B cell (primary cell): ENCODE measurements at regions not wholly inside any gene's neighbourhood (a gene's known extent, or its start where the extent isn't known, plus 50 kb on each side); places are given as distances from the start of the nearest gene placed in this dataset.

Source experiments
- ATAC-seq: fragments of 200-7000 bp; cut with Tn5 transposase; one replicate; pipeline ENCODE4 v1.10.0; 2021; ENCODE audit warnings: low read depth, mild to moderate bottlenecking, moderate number of reproducible peaks, moderate library complexity
- CTCF ChIA-PET: fragments of 350-600 bp; sonication (Branson Sonifier 250); formaldehyde crosslinking; loops from one replicate; lab custom pipeline; 2021; ENCODE audit warnings: antibody characterized with exemption, inconsistent platforms; lab: Charles Lee
- POLR2A ChIA-PET: fragments of 350-600 bp; sonication (Branson Sonifier 250); formaldehyde crosslinking; loops from one replicate; lab custom pipeline; 2021; ENCODE audit warnings: antibody characterized with exemption; lab: Charles Lee
- DNase-seq: peaks from one replicate; pipeline ENCODE4 v3.0.0; 2013
- H2AFZ ChIP-seq: 2 replicates; pipeline ENCODE4 v1.6.1; 2012; ENCODE audit warnings: mild to moderate bottlenecking, low read depth, low read length; ENCODE audit not compliant: insufficient read depth, poor library complexity, severe bottlenecking
- H3K27ac ChIP-seq, 2 donors: 1 replicate in 1 of 2; 2 replicates in 1 of 2; pipeline ENCODE4 v1.5.1; 2012 to 2013; ENCODE audit warnings: low read length in 2 of 2, mild to moderate bottlenecking in 2 of 2, moderate library complexity in 1 of 2
- H3K27me3 ChIP-seq, 4 experiments: fragments of 200-600 bp in 1 of 4; sonication (generic) in 1 of 4; replicated peaks in 1 of 4; 1 replicate in 2 of 4; 2 replicates in 2 of 4; pipeline versions ENCODE4 v1.6.1 to v1.7.0; 2013 to 2016; ENCODE audit warnings: low read length in 3 of 4, mild to moderate bottlenecking in 2 of 4, mixed read lengths in 1 of 4, moderate library complexity in 1 of 4; ENCODE audit not compliant: insufficient read depth in 4 of 4, control insufficient read depth in 3 of 4; ENCODE audit errors: control extremely low read depth in 1 of 4
- H3K36me3 ChIP-seq, 2 experiments: replicated peaks in 1 of 2; 1 replicate in 1 of 2; 2 replicates in 1 of 2; pipeline versions ENCODE4 v1.6.1 to v1.7.1; 2013; ENCODE audit warnings: low read length in 1 of 2; ENCODE audit not compliant: insufficient read depth in 2 of 2, control insufficient read depth in 1 of 2; ENCODE audit errors: control extremely low read depth in 1 of 2, extremely low read depth in 1 of 2
- H3K4me1 ChIP-seq, 2 donors: fragments of 200-600 bp in 1 of 2; sonication (generic) in 1 of 2; 1 replicate in 1 of 2; 2 replicates in 1 of 2; pipeline versions ENCODE4 v1.5.1 to v1.6.1; 2013 to 2017; ENCODE audit warnings: low read length in 2 of 2; ENCODE audit not compliant: control insufficient read depth in 2 of 2, insufficient read depth in 2 of 2
- H3K4me2 ChIP-seq: replicated peaks from 2 replicates; pipeline ENCODE3; 2012; ENCODE audit warnings: mild to moderate bottlenecking, low read depth, low read length; ENCODE audit not compliant: poor library complexity, severe bottlenecking
- H3K4me3 ChIP-seq, 5 experiments: fragments of 200-600 bp in 1 of 5; sonication (generic) in 1 of 5; 1 replicate in 3 of 5; 2 replicates in 2 of 5; pipeline versions ENCODE4 v1.5.1 to v1.7.0; 2011 to 2016; ENCODE audit warnings: low read length in 4 of 5, mild to moderate bottlenecking in 4 of 5, low read depth in 2 of 5, control low read depth in 1 of 5, moderate library complexity in 1 of 5; ENCODE audit not compliant: insufficient read depth in 1 of 5; ENCODE audit errors: control extremely low read depth in 1 of 5, extremely low read depth in 1 of 5
- H3K79me2 ChIP-seq: fragments of 200-600 bp; sonication (generic); one replicate; pipeline ENCODE4 v1.6.0; 2016; ENCODE audit warnings: low read length; ENCODE audit not compliant: control insufficient read depth, insufficient read depth
- H3K9ac ChIP-seq: fragments of 200-600 bp; sonication (generic); 2 replicates; pipeline ENCODE4 v1.6.1; 2017; ENCODE audit warnings: mild to moderate bottlenecking, low read length, moderate library complexity
- H3K9me3 ChIP-seq, 3 donors: one replicate each; pipeline versions ENCODE4 v1.6.1 to v1.7.1; 2013; ENCODE audit warnings: low read length in 2 of 3; ENCODE audit not compliant: control insufficient read depth in 2 of 3, insufficient read depth in 1 of 3; ENCODE audit errors: control extremely low read depth in 1 of 3
- H4K20me1 ChIP-seq: 2 replicates; pipeline ENCODE4 v1.6.0; 2012; ENCODE audit warnings: mild to moderate bottlenecking, low read length; ENCODE audit not compliant: insufficient read depth, control insufficient read depth, poor library complexity, severe bottlenecking
- H3K27ac Mint-ChIP-seq: one replicate; pipeline ENCODE4 v1.8.0; 2021; ENCODE audit warnings: mixed read lengths
- H3K27me3 Mint-ChIP-seq: one replicate; pipeline ENCODE4 v1.8.0; 2021; ENCODE audit warnings: mixed read lengths
- H3K4me1 Mint-ChIP-seq: one replicate; pipeline ENCODE4 v1.8.0; 2021; ENCODE audit warnings: mixed read lengths
- H3K4me3 Mint-ChIP-seq: one replicate; pipeline ENCODE4 v1.8.0; 2021; ENCODE audit warnings: mixed read lengths
- H3K9me3 Mint-ChIP-seq: one replicate; pipeline ENCODE4 v1.8.0; 2022; ENCODE audit warnings: mixed read lengths; ENCODE audit not compliant: insufficient read depth
- EZH2 ChIP-seq: IDR thresholded peaks from 2 replicates; pipeline ENCODE4 v1.6.1; 2012; ENCODE audit warnings: borderline replicate concordance, low read depth, mild to moderate bottlenecking, moderate library complexity, low read length; ENCODE audit not compliant: insufficient read depth, poor library complexity, severe bottlenecking
- WGBS: methylation state at CpG from one replicate; pipeline ENCODE4 v1.1.5; 2013; ENCODE audit warnings: missing lambda C conversion rate; ENCODE audit not compliant: insufficient coverage; 5-methylcytosine and 5-hydroxymethylcytosine counted together
- intact Hi-C: fragments of 100-400 bp; cut with micrococcal nuclease; formaldehyde crosslinking; loops from one replicate; pipeline ENCODE4 v1.10.0; 2022
- TF ChIP-seq, protein P1 (sequence below): fragments of 200-600 bp; IDR thresholded peaks from one replicate; pipeline ENCODE4 v1.8.0; 2022; ENCODE audit warnings: antibody characterized with exemption, mild to moderate bottlenecking

DNA sequence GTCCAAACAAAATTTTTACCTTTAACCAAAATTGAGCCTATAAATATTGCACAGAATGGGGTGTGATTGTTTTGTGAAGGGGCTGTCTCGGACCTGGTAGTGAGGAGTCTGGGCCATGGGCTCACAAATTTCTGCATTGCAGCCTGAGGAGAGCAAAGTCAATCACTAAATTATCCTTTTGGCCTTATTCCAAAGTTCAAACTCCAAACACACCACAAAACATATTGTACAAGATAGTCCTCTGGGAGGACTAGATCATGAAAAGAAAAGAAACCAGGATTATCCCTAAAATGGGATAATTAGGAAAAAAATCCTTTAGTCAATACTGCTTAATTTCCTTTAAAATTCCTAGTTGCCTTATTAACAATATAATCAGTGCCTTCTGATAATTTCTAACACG, 115.5 kb downstream of the BUB3 start:
- intact Hi-C loops: no loop called here
- Histone ChIP-seq H3K36me3 (no peaks in the 10 kb centered on the region), H3K27me3 (peaks cover 0 to 6% (median 0%) of the 10 kb centered on the region in 4 experiments), H3K4me3 (no peak overlapping the region), H3K4me2 (no peak overlapping the region), H3K4me1 (no peaks in the 10 kb centered on the region), H3K9me3 (no peaks in the 10 kb centered on the region), H4K20me1 (no peaks in the 10 kb centered on the region), H3K79me2 (no peaks in the 10 kb centered on the region), H3K27ac (no peak overlapping the region), H2AFZ (no peak overlapping the region), H3K9ac (no peak overlapping the region)
- POLR2A ChIA-PET: no interaction called here
- ATAC-seq (no peak), DNase-seq (no peak)
- CTCF ChIA-PET: no interaction called here
- TF ChIP-seq, protein P1, sequence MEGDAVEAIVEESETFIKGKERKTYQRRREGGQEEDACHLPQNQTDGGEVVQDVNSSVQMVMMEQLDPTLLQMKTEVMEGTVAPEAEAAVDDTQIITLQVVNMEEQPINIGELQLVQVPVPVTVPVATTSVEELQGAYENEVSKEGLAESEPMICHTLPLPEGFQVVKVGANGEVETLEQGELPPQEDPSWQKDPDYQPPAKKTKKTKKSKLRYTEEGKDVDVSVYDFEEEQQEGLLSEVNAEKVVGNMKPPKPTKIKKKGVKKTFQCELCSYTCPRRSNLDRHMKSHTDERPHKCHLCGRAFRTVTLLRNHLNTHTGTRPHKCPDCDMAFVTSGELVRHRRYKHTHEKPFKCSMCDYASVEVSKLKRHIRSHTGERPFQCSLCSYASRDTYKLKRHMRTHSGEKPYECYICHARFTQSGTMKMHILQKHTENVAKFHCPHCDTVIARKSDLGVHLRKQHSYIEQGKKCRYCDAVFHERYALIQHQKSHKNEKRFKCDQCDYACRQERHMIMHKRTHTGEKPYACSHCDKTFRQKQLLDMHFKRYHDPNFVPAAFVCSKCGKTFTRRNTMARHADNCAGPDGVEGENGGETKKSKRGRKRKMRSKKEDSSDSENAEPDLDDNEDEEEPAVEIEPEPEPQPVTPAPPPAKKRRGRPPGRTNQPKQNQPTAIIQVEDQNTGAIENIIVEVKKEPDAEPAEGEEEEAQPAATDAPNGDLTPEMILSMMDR: no peak
- H3K27ac Mint-ChIP-seq: no peak overlapping the region
- no peaks in the 10 kb centered on the region for H3K9me3 Mint-ChIP-seq
- H3K4me3 Mint-ChIP-seq: no peak overlapping the region
- no CpG with 5 or more reads among the region's 2 CpGs for WGBS
- H3K27me3 Mint-ChIP-seq: peaks cover 21% of the 10 kb centered on the region
- no peaks in the 10 kb centered on the region for H3K4me1 Mint-ChIP-seq

DNA sequence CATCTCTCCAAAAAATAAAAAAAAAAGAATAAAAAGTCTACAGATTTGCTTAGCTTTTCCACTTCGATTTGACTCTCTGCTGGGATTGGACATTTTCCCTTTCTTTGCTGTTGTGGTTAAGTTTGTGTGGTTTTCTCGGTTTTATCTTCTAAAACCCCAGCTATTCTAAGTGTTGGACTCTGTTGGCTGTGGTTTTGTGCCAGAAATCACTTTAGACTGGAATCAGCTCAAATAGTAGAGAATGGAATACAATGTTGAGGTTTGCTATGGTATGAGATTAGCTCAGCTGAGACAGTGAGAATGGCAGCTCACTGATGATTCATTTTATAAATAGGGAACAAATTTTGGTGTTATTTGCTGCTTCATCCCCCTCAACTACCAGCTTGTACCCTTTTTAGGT, 116.0 kb downstream of the BUB3 start:
- TF ChIP-seq, protein P1: no peak
- TF ChIP-seq EZH2: no peak
- intact Hi-C loops: no loop called here
- peaks cover 0 to 2% (median 0%) of the 10 kb centered on the region in 3 donors for H3K9me3 ChIP-seq
- H3K36me3 ChIP-seq: no peaks in the 10 kb centered on the region
- H3K4me1 ChIP-seq: no peaks in the 10 kb centered on the region
- peaks cover 0 to 8% (median 0%) of the 10 kb centered on the region in 4 experiments for H3K27me3 ChIP-seq
- H3K9ac ChIP-seq: no peak overlapping the region
- no CpG with 5 or more reads among the region's 2 CpGs for WGBS
- H4K20me1 ChIP-seq: no peaks in the 10 kb centered on the region
- no peak overlapping the region for H3K4me3 ChIP-seq
- Mint-ChIP-seq H3K4me3 (no peak overlapping the region), H3K4me1 (no peaks in the 10 kb centered on the region), H3K9me3 (no peaks in the 10 kb centered on the region), H3K27me3 (peaks cover 23% of the 10 kb centered on the region), H3K27ac (no peak overlapping the region)
- DNase-seq: no peak
- H3K27ac ChIP-seq: no peak overlapping the region
- H2AFZ ChIP-seq: no peak overlapping the region
- no peaks in the 10 kb centered on the region for H3K79me2 ChIP-seq
- no peak for ATAC-seq
- ChIA-PET CTCF (no interaction called here), POLR2A (no interaction called here)
- no peak overlapping the region for H3K4me2 ChIP-seq
